CD4-positive, alpha-beta T cell treated with Interleukin-1 beta for 1 hour (primary cell): ENCODE measurements at regions not wholly inside any gene's neighbourhood (a gene's known extent, or its start where the extent isn't known, plus 50 kb on each side); places are given as distances from the start of the nearest gene placed in this dataset.
"Not testable (repeated sequence)": the region's sequence is repeated elsewhere in the genome, so short reads cannot be mapped to it uniquely, and the experiment has no call there.

Experiments used
- DNase-seq, 2 donors: peaks; one replicate each; pipeline ENCODE4 v3.0.0-alpha.2; 2020 to 2022

DNA sequence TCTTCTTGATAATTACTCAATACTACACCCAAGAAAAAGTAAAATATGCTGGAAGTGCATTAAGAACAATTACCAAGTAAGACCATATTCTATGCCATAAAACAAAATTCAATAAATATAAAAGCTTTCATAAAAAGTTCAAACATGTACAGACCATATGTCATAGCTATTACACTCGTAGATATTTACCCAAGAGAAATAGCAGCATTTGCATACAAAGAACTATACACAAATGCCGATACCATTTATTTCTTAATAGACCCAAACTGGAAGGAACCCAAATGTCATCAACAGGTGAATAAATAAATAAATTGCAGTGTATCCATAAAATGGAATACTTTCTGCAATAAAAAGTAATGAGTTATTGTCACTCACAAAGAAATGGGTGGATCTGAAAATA is 78.3 kb upstream of the SLC16A7 start:
- no peak for DNase-seq

DNA sequence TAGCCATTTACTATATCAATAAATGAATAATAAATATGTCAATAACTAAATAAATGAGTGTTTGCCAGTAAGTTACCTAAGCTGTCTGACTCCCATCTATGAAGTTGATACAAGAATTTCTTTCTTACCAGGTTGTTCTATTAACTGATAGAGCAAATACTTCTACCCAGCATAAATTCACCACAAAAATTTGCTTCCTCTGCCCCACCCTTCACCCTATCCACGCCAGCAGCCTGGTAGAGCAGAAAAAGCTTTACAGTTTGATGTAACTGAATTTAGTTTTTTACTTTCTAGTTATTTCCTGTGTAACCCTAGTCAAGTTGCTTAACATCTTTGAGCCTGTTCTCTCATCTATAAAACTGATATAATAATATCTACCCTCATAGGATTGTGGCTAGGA is 94.9 kb upstream of the SLC16A7 start:
- DNase-seq = no peak

DNA sequence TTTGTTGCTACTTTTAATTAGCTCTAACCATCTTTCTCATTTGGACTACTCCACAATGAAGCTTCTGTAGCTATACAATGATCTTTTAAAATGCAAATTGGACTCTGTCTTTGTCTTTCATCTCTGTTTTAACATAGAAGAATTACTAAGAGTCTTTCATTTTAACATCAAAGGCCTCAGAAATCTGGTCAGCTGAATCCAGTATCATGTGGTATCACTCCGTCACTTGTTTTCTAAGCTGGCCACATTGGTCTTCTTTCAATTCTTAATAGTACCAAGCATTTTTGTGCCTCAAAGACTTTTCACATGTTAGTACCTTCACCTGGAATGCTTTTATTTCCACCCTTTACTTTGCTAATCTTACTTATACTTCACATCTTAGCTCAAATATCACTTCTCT is 95.5 kb upstream of the SLC16A7 start:
- no peak for DNase-seq

DNA sequence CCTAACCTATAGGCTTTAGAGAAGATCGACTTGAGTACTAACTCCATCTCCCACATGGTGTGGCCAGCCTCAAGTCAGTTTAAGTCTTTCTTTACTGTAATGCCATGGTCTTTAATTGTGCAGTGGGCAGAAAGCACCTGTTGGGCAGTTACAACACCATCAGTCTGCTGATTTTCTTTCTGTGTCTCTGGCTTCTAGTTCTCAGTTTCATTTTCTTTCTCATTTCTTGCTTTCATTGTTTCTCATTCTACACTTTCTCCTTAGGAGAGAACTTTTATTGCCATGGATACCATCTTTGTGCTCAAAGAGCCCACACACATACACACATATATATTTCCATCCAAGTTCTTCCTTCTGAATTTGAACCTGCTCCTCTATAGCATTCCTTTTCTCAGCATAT is 96.1 kb upstream of the SLC16A7 start:
- no peak for DNase-seq

DNA sequence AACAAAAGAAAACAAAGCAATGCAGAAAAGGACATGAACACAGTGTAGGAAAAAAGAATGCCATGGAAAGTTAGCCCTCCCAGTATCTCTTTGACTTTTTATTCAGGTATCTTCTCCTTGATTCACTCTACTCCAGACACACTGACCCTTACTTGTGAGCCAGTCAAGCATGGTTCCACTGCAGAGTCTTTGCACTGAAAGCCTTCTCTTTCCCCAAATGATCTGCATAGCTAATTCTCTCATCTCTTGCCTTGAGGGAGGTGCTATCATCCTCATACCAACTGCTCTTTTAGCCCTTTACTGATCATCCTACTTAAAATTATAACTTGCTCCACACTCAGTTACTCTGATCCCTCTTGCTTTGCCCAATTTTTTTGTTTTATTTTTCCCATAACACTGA is 101.2 kb upstream of the SLC16A7 start:
- DNase-seq = no peak

DNA sequence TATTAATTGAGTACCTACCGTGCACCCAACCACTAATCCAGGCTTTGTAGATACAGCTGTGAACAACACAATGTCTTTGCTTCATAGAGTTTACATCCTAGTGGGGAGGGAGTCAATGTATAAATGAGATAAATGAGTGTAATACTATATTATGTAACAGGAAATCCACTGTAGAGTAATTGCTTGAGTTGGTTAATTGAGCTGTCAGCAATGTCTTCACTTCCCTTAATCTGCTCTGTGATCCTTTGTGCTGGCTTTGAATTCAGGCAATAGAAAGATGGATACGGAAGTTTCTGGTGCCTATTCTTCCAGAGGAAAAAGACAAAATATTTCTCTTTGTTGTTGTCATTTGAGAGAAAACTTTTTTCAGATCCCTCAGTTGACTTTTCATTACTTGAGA is 104.0 kb upstream of the SLC16A7 start:
- no peak for DNase-seq

DNA sequence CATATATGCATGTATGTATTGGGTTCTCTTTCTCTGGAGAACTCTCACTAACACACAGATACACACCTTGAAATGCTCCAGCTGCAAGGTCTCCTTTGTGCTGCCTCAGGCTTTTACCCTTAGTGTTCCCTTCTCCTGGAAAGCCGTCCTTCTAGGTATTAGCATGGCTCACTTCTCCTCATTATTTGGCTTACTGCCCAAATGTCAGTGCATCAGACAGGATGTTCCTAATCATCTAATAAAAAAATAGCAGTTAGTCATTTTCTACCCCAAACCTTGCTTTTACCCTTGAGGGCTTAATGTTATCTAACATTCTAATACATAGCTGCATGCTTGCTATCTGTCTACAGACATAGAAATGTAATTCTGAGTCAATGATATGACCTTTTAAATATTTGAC is 109.0 kb upstream of the SLC16A7 start:
- no peak for DNase-seq

DNA sequence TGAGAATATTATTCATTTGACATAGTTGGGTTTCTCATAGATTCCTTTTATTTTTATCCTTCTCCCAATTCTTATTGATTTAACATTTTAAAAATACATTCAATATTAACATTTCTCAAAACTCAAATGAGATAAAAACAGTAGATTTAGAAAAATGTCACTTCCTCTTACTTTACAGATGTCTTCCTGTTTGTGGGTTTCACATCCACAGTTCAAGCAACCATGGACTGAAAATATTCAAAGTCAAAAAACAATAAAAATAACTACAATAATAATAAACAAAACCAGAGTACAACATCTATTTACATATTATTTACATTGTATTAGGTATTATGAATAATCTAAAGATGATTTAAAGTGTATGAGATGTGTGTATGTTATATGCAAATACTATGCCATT is 111.3 kb upstream of the SLC16A7 start:
- DNase-seq = no peak

DNA sequence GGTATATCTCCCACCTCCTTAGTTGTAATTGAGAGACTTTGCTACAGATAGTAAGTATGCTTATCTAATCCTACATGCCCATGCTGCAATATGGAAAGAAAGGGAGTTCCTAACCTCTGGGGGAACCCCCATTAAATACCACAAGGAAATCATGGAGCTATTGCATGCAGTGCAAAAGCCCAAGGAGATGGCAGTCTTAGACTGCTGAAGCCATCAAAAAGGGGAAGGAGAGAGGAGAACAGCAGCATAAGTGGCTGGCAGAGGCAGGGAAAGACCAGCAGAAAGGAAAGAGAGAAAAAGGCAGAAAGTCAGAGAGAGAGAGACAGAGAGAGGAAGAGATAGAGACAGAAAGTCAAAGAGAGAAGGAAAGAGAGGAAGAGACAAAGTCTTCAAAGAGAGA is 121.6 kb upstream of the SLC16A7 start:
- not testable (repeated sequence) for DNase-seq

DNA sequence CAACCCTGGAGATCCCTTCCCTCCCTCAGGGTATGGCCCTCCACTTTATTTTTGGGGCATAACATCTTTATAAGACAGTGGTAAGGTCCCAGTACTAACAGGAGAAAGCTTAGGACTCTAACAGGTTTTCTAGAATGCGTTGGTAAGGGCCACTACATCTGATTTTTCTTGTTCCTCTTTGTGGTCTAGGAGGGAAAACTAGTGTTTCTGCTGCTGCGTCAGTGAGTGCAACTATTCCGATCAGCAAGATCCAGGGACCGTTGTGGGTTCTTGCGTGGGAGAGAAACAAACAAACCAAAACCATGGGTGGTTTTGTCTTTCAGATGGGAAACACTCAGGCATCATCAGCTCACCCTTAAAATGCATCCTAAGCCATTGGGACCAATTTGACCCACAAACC is 123.6 kb upstream of the SLC16A7 start:
- DNase-seq = peak in 1 of 2 donors; percentile 4

DNA sequence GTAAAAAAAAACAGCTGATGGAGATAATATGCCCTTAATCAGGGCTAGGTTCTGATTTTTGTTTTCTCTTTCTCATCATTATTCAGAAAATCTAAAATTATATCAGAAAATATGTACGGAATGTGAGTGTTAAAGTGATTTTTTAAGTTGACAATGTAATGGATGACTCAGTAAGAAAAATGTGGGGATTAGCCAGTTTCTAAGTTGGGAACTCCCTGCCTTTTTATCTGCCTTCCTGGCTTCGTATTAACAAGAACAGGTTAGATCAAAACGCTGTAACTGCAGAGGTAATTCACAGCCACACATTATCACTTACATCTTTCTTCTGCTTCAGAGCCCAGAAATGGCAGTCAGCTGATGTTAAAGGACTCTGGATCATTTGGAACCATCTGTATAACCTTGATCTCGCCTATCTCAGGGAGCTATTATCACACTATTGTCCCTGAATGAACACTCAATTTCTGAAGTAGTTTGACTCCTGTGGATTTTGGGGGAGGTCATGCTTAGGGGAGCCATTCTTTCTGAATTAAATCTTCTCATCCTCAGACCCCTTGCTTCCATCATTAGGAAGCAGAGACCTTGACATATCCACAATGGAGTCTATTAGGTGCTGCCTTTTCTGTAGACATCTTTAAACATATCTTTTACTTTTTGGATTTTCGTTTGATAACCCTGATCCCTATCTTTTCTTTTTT is 135.7 kb upstream of the SLC16A7 start:
- DNase-seq = no peak

DNA sequence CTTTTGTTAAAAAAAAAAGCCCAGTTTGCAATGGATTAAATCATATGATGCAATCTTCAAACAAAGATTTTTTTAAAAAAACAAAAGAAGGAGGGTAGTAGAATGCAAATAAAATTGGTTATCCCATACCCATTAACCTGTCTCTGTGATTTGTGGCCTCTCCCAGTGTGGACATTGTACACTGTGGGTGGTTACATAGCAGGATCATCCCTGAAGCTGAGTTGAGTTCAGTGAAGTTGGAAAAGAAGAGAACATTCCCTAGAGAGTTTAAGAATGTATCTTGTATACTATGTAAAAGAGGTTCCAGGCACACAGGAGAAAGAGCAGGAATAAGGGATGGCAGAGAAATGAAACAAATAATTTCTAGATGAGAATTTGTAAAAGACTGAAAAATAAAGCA is 142.4 kb upstream of the SLC16A7 start:
- no peak for DNase-seq

DNA sequence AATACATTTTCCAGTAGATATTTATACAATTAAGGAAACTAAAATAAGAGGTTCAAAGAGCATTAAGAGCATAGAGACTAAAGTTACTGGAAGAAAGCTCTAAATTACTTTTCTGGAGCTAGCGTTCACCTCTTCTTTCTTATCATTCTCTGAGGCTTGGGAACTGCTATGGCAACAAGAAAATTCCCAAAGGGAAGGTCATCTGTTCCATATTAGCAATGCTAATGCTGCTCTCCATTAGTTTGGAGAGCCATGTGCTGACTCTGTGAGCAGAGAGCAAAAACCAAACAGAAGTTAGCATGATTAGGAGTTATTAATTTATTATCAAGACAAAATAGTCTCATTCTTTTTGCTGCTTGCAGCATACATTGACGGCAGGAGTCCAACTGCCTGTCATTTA is 143.1 kb upstream of the SLC16A7 start:
- no peak for DNase-seq

DNA sequence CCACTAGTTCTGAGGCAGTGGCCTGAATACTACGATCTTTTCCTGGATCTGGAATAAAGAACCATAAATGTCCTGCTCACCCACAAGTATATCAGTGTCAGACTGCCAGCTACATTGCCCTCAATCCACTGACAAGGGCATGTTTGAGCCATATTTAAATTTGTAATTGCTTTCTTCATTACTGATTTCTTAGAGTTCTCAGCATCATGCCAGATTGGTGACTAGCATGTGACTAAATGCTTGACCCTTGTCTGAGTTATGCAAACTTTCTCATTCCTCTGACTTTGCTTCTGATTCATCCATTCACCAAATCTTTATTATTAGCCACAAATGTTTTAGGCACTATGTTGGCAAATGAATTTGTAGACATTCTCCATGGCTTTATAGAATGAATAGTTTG is 143.6 kb upstream of the SLC16A7 start:
- no peak for DNase-seq

DNA sequence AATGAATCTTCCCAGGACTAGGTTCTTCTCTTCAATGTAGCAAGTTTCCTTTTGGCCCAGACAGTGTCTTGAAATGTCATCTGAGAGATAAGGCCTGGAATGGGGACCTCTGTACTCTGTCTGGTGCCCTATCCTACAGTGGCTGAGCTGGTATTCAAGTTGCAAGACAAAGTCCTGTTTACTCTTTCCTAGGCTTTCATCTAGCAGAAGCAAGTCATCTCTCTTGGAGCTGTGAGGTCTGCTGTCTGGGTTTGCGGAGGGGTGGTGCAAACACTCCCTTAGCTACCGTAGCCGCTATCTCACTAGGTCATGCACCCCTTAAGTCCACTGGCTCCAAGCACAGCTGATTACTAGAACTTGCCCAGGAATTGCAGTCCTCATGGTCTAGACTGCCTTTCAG is 149.7 kb upstream of the SLC16A7 start:
- no peak for DNase-seq

DNA sequence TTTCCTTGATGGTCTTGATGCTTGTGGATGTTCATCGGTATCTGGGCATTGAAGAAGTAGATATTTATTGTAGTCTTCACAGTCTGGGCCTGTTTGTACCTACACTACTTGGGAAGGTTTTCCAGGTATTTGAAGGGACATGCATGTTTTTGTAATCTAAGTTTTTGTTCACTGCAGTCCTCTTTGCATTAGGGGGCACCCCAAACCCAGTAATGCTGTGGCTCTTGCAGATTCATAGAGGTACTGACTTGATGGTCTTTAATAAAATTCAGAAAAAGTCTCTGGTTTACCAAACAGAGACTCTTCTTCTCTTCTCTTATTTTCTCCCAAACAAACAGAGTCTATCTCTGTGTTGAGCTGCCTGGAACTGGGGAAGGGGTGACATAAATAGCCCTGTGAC is 150.9 kb upstream of the SLC16A7 start:
- peak; percentile 5 to 29 for DNase-seq

DNA sequence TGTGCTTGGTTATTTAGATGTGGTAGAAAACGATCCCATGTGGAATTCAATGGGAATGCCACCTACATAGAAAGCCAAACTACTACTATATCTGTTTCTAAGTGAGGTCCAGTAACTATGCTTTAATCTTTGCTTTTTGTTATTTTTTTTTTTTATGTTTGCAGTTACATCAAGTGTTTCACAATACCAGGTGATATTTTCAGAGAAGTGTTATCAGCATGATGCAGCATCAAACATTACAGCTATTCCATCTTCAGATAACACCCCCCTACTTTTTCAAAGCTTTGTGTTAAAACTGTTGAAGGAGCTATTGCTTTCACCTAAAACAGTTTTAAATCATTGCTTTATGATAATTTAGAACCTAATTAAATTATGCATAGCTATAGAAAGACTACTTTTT is 163.8 kb upstream of the SLC16A7 start:
- no peak for DNase-seq

DNA sequence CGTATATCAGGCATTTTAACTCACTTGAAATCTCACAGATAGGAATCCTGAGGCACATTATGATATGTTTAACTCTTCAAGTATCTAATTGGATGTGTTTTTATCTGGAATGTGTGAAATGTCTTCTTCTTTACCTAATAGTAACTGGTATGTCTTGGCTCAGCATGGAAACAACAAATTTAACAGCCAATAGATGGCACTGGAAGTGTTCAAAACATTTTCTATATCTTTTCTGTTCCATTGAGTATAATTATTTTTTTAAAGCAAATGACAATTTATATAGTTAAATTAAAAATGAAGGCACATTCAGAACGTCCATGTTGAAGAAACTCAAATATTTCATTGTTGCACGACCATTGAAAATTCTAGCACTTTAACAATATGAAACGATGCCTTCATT is 164.6 kb upstream of the SLC16A7 start:
- no peak for DNase-seq

DNA sequence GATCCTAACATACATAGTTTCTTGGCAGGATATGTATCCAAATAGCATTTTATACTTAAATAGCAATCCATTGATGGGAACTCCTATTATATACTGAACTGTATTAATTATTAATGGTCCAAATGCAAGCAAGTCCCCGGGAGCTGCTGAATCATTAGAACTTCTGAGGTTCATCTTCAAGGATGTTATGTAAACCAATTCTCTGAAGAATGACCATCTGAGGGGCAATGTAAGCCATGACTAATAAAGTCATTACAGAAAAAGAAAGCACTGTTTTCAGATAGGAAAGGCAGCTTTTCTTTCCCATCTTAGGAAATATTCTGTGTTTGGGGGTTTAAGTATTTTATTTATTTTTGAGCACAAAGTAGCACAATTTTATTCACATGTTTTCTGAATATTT is 166.1 kb upstream of the SLC16A7 start:
- no peak for DNase-seq

DNA sequence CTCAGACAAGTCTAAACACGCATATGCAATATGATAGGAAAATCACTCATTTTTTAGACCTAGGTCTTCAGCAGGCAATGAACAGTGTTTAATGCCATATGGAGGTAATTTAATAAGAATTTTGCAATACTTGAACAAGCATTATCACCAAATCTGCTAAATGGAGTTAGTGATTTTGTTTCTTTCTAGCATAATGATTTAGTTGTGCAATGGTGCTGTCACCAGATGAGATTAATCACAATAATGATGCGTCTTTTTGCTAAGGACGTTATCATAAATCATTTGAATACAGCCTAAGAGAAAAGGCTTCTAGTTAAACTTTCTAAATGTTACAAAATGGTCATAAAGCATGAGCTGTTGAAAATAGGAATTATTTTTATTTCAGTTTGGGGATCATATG is 170.0 kb upstream of the SLC16A7 start:
- DNase-seq = no peak

DNA sequence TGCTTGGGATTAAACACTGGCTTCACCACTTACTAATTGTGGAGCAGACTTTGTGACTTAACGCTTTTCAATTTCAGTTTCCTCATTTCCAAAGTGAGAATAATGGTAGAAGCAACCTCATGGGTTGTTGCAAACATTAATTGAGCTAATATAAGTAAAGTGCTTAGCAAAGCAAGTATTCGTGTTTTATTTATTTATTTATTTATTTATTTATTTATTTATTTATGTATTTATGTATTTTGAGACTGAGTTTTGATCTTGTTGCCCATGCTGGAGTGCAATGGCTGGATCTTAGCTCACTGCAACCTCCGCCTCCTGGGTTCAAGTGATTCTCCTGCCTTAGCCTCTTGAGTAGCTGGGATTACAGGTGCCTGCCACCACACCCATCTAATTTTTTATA is 171.2 kb upstream of the SLC16A7 start:
- not testable (repeated sequence) for DNase-seq

DNA sequence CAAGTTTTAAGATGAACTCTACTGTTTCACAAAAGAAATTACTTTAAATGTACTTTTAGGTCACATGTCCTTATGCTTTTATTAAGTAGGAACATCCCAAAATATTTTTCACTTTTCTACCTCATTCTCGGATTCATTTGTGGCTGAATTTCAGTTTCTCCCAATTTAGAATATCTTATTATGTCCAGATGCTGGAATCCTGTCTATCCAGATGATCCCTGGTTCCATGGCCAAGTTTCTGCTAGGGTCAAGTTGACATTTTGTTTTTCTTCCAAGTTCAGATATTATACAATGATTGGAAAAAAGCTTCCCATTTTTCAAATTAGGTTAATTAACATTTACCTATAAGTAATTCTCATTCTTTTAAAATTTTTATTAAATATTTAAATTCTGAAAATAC is 181.8 kb upstream of the SLC16A7 start:
- DNase-seq = no peak

DNA sequence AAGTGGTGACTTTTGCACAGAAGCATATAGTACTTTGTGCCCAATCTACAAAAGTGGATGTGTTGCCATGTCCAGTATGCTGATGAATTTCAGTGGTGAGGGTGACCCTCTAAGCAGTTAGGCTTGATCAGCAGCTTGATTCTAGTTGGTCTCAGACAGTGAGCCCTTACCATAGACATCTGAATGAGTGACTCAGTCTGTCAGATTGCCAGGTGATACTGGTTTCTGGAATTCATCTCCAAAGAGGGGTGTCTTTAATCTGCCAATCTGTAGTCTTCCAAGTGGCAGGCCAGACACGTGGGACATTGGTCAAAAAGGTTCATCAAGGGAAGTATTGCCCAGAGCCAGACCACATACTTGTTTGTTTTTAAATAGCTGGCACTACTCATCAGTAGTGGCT is 187.4 kb upstream of the SLC16A7 start:
- no peak for DNase-seq

DNA sequence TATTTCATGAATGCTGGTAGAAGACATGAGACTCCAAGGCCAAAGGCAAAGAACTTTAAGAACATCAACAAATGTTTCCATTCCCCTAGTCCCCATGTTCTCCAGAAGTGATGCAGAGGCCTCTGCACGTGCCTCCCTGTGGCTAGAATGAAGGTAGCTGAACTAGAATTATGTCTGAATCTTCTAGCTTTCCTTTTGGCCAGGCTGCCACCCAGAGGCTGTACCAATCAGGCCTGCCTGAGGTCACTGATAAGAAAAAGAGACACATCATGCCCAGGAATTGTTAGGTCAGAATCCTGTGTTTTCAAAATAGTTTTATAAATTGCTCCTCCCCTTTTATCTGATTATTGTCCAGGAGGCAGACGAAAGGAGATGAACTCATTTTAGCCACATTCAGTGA is 188.0 kb upstream of the SLC16A7 start:
- no peak for DNase-seq

DNA sequence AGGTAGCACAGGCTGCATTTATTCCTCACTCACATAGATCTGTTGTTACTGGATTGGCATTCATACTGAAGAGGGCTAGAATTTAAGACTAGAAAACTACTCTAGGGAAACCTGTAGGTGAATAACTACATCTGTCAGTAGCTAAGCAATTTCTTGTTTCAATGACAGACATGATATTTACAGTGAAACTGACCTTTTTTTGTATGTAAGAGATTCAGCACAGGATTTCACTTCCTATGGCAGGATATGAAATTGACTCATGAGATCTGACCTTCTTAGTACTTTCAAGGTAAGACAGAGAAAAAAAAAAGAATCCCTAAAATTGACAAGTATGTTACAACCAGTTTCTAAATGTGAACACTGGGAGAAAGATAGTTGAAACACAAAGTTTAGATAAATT is 189.8 kb upstream of the SLC16A7 start:
- no peak for DNase-seq
